Kidney epithelial cell (primary cell): ENCODE measurements at regions not wholly inside any gene's neighbourhood (a gene's known extent, or its start where the extent isn't known, plus 50 kb on each side); places are given as distances from the start of the nearest gene placed in this dataset.
"Not testable (repeated sequence)": the region's sequence is repeated elsewhere in the genome, so short reads cannot be mapped to it uniquely, and the experiment has no call there.

Experiments used
- DNase-seq: peaks from one replicate; pipeline ENCODE4 v3.0.0-alpha.2; 2010; ENCODE audit warnings: low read depth
- H3K27me3 ChIP-seq: 2 replicates; pipeline ENCODE4 v1.6.0; 2011; ENCODE audit warnings: low read length; ENCODE audit not compliant: control insufficient read depth, insufficient read depth
- H3K36me3 ChIP-seq: 2 replicates; pipeline ENCODE4 v1.5.1; 2011; ENCODE audit warnings: low read length; ENCODE audit not compliant: control insufficient read depth, insufficient read depth
- H3K4me3 ChIP-seq: 2 replicates; pipeline ENCODE4 v1.5.1; 2011; ENCODE audit warnings: low read depth, mild to moderate bottlenecking, control low read depth, low read length
- CTCF ChIP-seq: IDR thresholded peaks from 2 replicates; pipeline ENCODE4 v1.5.1; 2011; ENCODE audit warnings: mild to moderate bottlenecking, moderate library complexity, low read length, control low read depth, inconsistent platforms; ENCODE audit not compliant: insufficient read depth, poor library complexity, severe bottlenecking

DNA sequence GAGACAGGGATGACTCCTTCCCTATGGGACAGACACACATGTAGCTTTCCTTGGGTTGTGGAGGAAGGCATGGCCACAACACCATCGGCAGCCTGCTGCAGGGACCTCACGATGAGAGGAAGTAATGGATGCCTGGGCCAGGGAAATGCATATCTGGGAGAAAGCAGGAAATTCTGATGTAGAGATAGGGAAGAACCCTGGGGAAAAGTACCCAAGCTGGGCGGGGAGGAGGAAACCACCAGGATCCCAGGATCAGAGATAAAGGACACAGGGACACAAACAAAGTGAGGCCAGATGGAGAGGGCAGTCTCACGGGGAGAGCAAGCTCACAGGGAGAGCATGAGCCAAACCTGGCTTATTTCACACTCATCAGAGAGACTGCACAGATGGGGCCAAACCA lies 294.7 kb upstream of the TEKT4 start:
- not testable (repeated sequence) for DNase-seq, H3K27me3 ChIP-seq, H3K4me3 ChIP-seq, H3K36me3 ChIP-seq

GRCh38 chr2:94577160-94577559 lies 294.1 kb upstream of the TEKT4 start:
- H3K36me3 ChIP-seq, H3K4me3 ChIP-seq, H3K27me3 ChIP-seq: not testable (repeated sequence)
- DNase-seq = peak; percentile 70

GRCh38 chr2:94579221-94579620 lies 292.0 kb upstream of the TEKT4 start:
- not testable (repeated sequence) for H3K27me3 ChIP-seq, H3K4me3 ChIP-seq, DNase-seq, H3K36me3 ChIP-seq

DNA sequence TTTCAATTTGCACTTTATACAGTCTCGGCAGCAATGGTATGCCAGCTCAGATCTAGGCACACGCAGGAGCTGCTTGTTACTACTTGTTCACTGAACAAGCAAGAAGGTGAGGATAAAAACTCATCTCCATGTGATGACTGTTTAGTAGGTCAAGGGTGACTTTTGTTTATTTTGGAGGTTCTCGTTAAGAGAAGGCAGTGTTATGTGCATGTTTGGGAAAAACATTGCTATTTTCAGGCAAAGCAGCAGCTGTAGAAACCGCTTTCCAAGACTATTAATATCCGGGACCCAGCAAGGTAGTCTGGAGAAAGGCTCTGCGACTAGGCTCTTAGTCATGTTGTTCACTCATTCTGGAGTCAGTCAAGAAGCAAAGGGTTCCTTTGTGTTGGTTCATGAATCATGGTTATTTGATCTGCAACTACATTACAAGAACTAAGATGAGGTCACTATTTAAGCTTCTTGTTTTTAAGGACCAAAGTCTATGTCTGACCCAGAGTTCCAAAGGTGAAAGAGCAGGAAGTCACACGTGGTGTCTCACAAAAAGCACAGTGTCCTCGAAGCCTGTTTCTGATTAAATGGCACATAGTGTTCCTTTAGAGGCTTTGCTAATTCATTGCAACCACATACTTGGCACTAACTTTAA lies 288.0 kb upstream of the TEKT4 start:
- not testable (repeated sequence) for H3K36me3 ChIP-seq, H3K4me3 ChIP-seq
- peak; percentile 44 for DNase-seq

GRCh38 chr2:94584569-94584968 lies 286.7 kb upstream of the TEKT4 start:
- H3K27me3 ChIP-seq, DNase-seq, H3K36me3 ChIP-seq, H3K4me3 ChIP-seq: not testable (repeated sequence)

More for the DNA sequence above, 288.0 kb upstream of the TEKT4 start:
- not testable (repeated sequence) for H3K27me3 ChIP-seq

GRCh38 chr2:94586032-94586982 lies 284.9 kb upstream of the TEKT4 start:
- H3K27me3 ChIP-seq, DNase-seq: not testable (repeated sequence)
- TF ChIP-seq CTCF = peak; percentile 60

DNA sequence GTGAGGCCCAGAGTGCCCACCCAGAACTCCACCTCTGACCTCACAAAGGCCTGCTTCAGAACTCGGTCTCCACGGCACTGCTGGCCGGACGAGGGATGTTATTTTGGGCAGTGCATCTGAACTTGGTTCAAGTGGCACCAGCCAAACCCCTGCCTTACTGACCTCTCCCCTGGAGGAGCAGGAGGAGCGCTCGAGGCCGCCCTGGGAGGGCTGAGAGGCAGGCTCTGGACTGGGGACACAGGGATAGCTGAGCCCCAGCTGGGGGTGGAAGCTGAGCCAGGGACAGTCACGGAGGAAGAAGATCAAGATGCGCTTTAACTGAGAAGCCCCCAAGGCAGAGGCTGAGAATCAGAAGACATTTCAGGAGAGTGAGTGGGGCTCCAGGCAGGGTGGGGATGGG lies 284.2 kb upstream of the TEKT4 start:
- DNase-seq, H3K27me3 ChIP-seq, H3K36me3 ChIP-seq, H3K4me3 ChIP-seq: not testable (repeated sequence)

More at GRCh38 chr2:94586032-94586982, 284.9 kb upstream of the TEKT4 start:
- not testable (repeated sequence) for H3K36me3 ChIP-seq, H3K4me3 ChIP-seq

DNA sequence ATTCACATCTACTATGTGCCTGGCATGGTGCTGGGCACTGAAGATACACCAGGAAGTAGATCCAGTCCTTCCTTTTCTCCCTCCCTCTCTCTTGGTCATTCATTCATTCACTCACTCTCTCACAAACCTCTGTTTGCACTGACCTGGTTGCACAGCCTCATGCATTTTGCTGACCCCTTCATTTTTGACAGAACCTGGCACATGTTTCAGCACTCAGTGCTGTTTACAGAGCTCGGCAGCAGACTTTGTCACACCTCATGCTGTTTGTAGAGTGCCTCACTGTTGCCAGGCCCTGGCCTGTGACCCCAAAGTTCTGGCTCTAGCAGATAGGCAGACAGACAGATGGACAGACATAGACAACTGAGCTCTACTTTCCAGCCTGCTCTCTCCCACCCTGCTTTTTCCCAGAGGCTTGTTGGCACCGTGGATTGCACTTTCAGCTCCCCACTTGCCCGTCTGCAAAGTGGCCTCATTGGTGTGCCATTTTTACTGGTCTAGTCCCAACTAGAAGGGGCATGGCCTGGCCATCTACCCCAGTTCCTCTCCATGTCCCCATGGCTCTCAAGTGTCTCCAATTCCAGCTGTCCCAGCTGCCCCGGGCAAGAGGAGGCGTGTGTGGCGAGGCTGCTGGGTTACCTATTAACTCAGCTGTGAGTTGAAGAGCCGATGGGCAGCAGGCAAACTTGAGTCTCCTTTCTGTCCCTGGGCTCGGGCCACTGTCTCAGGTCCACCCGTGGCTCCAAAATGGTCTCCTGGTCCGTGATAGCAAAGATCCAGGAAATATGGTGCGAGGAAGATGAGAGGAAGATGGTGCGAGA lies 277.0 kb upstream of the TEKT4 start:
- not testable (repeated sequence) for DNase-seq, H3K27me3 ChIP-seq, H3K36me3 ChIP-seq, H3K4me3 ChIP-seq

DNA sequence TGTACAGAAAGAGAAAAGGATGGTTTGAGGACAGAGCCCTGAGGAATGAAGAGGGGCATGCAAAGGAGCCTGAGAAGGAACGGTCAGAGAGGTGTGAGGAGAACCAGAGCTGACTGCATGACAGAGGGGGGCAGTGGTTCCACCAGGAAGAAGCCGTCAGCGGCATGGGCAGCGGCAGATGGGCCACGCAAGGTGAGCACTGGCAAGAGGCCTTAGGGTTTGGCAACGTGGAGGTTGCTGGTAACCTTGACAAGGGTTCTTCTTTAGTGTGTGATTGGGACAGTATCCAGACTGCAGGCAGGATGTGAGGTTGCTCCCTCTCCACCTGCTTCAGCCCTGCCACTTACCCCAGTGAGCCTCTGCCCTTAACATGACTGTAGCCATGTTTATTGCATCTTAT lies 275.3 kb upstream of the TEKT4 start:
- H3K4me3 ChIP-seq, H3K27me3 ChIP-seq, DNase-seq: not testable (repeated sequence)

DNA sequence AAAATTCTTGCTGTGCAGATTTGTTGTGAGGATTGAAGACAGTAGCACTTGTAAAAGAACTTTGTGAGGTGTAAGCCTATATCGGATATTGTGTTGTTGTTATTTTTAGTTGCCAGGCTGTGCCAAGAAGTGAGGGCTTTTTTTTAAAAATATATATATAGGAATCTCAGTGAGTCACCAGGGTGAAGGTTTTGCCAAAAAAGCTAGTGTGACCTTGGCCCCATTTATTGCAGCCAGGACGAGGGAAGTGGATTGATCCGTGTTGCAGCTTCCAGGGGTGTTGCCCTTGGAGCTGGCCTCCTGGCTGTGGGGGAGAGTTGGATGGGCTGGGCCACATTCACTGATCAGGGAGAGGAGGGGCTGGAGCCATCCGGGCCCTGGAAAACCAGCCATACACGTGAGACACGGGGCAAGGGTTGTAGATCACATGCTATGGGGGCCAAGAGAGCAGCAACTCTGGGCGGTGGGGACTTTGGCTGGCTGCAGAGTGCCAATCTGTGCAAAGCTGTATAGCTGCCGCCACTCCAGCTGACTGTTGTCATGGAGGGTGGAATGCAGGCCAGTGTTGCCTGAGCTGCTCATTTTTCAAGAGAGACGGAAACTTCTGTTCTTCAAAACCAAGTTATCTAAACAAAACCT lies 273.0 kb upstream of the TEKT4 start:
- H3K27me3 ChIP-seq, DNase-seq, H3K36me3 ChIP-seq, H3K4me3 ChIP-seq: not testable (repeated sequence)

More for the DNA sequence above, 275.3 kb upstream of the TEKT4 start:
- not testable (repeated sequence) for H3K36me3 ChIP-seq

GRCh38 chr2:94600929-94601328 lies 270.3 kb upstream of the TEKT4 start:
- not testable (repeated sequence) for H3K27me3 ChIP-seq, DNase-seq, H3K36me3 ChIP-seq, H3K4me3 ChIP-seq
